Stromal cell of bone marrow (primary cell): ENCODE measurements at regions not wholly inside any gene's neighbourhood (a gene's known extent, or its start where the extent isn't known, plus 50 kb on each side); places are given as distances from the start of the nearest gene placed in this dataset.
"Not testable (repeated sequence)": the region's sequence is repeated elsewhere in the genome, so short reads cannot be mapped to it uniquely, and the experiment has no call there.

Experiments
- DNase-seq: peaks from one replicate; pipeline ENCODE4 v3.0.0-alpha.2; 2012; ENCODE audit warnings: low read depth

- not testable (repeated sequence) for DNase-seq
Measured at GRCh38 chr9:26492608-26493521, 399.7 kb downstream of the CAAP1 start.

GRCh38 chr9:26491922-26492607 lies 400.5 kb downstream of the CAAP1 start:
- DNase-seq = not testable (repeated sequence)

DNA sequence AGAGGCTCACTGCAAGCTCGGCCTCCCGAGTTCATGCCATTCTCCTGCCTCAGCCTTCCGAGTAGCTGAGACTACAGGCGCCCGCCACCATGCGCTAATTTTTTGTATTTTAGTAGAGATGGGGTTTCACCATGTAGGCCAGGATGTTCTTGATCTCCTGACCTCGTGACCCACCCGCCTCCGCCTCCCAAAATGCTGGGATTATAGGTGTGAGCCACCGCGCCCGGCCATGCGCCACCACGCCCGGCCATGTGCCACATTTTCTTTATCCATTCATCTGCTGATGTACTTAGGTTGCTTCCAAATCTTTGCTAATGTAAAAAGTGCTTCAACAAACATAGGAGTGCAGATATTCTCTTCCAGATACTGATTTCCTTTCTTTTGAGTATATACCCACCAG lies 408.6 kb downstream of the CAAP1 start:
- DNase-seq = no peak

- no peak for DNase-seq
Measured at GRCh38 chr9:26477963-26478362, 414.6 kb downstream of the CAAP1 start.

DNA sequence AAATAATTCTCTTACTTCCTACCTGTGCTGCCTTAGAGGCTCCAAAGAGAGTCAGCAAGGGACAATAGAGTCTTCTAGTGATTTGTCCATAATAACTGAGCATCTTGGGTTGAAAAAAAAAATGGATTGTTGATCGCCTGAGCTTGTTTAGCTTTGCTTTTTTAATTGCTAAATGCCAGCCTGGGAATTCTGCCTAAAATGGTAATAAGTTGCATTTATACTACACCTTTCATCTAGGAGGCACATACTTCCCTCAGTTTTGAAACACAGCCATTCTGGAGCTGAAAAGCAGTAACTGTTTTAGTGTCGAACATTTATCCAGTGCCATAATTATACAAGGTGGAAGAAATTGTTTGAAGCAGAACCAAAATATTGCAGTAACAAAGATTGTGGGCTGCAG lies 421.3 kb downstream of the CAAP1 start:
- no peak for DNase-seq

DNA sequence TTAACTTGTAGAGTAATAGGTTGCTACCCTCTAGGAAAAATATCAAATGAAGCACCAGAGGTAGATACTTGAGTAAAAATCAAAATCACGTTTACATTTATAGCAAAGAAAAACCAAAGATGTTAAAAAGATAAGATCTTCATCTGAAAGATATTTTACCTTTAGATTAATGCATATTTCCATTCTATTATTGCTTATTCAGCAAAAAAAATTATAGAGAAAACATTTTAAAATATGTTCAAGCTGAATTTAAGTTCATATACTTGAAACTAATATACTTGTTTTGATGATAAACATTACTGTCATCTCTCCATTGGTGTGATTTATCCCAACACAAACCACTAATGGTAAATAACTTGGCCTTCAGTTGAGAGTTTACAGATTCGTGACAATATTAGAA lies 422.3 kb downstream of the CAAP1 start:
- DNase-seq = no peak

DNA sequence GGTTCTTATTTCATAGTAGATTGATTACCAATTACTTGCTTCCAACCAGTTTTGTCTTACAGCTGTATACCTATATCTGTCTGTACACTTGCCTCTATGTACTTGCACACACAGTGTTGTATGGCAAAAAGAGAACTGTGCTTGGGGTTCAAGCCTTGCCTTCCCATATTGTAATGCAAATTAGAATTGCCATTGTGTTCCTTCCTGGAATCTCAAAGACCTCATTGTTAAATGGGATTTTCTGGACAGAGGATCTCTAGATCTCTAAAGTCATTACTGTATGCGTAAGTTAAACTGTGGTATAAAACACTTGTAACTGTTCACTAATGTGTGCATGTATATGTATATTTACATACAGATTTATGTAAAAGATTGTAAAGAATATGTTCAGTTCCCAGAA lies 428.8 kb downstream of the CAAP1 start:
- DNase-seq = no peak

GRCh38 chr9:26462751-26463150 lies 429.9 kb downstream of the CAAP1 start:
- no peak for DNase-seq

DNA sequence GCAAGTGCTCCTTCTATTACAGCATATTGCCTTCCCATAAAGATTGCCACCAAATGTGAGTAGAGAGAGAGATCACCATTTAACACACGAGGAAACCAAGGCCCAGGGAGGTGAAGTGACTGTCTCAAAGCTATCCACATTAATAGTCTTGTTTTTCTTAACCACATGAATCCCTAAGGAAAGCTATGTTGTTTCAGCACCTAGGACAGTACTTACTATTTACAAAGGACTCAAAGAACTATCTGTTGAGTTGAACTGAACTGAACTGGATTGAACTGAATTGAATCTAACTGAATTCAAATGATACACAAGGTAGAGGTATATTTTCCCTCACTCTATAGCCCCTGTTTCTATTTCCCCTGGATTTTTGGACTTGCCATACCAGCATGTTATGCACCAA lies 430.4 kb downstream of the CAAP1 start:
- no peak for DNase-seq

DNA sequence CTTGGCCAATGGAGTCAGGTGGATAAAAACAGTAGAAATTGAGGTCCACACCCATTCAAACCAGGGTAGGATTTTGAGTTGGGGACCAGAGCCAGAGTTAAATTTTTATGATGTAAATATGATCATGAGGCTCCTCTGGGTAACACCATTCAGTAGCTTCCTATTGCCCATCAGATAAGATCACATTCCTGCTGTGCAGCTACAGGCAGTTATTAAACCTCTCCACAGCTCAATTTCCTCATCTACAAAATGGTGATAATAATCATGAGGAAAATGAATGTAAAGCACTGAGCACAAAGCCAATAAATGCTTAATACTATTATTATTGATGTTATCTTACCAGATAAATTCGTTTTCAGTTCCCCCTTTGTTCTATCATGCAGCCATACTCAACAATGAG lies 432.0 kb downstream of the CAAP1 start:
- DNase-seq = no peak

- no peak for DNase-seq
Measured at GRCh38 chr9:26459959-26460358, 432.6 kb downstream of the CAAP1 start.

GRCh38 chr9:26458054-26458453 lies 434.5 kb downstream of the CAAP1 start:
- DNase-seq = no peak

DNA sequence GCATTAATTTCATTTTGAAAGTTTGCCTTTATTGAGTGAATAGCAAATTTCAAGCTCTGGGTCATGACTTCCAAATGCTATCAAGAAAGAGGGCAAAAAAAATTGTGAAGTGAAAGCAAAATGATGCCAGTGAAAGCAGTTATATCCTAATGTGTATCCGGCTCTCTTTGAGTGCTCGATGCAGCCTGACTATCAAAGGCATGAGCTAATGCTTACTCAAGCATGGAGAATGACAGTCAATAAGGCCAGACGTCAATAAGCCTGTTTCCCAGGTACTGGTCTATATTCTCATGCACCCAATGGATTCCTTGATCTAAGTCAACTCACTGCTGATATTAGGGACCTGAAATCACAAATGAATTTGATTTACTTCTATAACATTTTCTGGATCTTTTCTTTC lies 435.5 kb downstream of the CAAP1 start:
- DNase-seq = no peak

GRCh38 chr9:26439061-26439624 lies 453.5 kb downstream of the CAAP1 start:
- DNase-seq = no peak

GRCh38 chr9:26437056-26437711 lies 455.4 kb downstream of the CAAP1 start:
- DNase-seq = no peak

- no peak for DNase-seq
Measured at GRCh38 chr9:26426551-26427131, 466.0 kb downstream of the CAAP1 start.

DNA sequence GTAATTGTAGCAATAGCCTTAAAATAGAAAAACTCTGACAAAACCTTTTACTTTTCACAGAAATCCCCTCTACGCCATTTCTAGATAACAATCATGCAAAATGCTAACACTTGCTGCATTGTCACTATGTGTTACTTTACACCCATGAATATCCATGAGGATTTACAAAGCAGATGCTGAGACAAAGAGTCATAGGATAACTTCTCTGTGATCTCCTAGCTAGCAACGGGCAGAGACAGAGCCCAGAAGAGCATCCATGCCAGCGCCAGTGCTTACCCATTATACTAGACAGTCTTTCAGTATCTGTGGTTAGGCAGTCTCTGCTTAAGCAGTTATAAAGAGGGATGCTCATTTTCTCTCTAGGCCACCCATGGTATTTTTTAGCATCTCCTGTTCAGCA lies 474.1 kb downstream of the CAAP1 start:
- no peak for DNase-seq

DNA sequence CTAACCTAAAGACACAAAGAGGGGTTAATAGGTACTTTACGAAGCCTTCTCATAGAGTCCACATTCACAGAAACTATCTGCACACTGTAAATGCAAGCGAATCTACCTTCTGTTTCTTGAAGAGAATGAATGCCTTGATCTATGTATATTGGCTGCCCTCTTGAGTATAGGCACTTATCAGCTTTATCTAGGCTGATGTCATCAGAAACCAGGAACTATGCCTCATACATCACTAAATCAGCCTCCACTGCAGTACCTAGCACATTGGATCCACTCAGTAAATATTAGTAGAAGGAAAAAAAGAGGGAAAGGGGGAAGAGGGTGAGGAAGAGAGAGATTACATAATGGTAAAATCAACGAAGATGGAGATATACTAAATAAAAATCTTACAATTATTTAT lies 477.1 kb downstream of the CAAP1 start:
- DNase-seq = no peak

- no peak for DNase-seq
Measured at GRCh38 chr9:26413611-26414010, 479.0 kb downstream of the CAAP1 start.

DNA sequence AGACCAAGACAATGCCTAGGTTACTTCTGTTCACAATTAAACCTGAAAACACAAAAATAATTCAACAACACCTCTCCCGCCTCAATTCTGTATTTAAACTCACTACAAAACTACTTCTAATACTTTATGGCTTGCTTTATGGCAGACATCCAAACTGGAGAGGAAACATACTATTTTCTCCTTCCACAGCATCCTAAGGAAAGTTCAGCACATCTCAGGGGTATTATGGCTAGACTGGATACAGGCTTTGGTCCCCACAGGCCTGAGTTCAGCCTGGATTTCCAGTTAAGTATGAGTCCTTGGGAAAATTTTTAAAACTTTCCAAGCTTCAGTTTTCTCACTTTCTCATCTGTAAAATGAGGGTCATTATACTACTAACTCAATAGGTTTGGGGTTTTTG lies 480.2 kb downstream of the CAAP1 start:
- no peak for DNase-seq

GRCh38 chr9:26406676-26407075 lies 485.9 kb downstream of the CAAP1 start:
- DNase-seq = no peak

DNA sequence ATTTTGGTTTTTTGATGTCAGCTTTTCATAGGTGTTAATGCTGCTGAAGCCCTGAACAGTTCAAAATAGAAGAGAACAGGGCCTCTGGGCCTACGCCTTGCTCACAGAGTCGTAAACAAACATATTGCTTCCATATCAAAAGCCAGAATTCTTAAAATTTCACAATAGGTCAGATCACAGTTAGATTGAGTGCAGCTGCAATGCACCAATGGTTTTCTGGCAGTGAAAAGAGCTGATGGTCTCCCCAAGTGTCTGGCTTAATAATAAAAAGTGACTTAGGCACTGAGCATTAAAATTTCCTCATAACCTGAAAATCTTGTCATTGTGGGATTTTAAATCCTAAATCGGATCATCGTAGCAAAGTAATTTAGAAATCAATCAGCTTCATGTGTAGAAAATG lies 493.0 kb downstream of the CAAP1 start:
- no peak for DNase-seq
